Urinary bladder (tissue), 3 donors: ENCODE measurements at regions not wholly inside any gene's neighbourhood (a gene's known extent, or its start where the extent isn't known, plus 50 kb on each side); places are given as distances from the start of the nearest gene placed in this dataset.

Source experiments
- DNase-seq: peaks from one replicate; pipeline ENCODE4 v3.0.0-alpha.2; 2015; ENCODE audit errors: extremely low spot score
- H3K27ac ChIP-seq: one replicate; pipeline ENCODE4 v1.5.1; 2013; ENCODE audit warnings: low read depth, mild to moderate bottlenecking, moderate library complexity
- H3K36me3 ChIP-seq: one replicate; pipeline ENCODE4 v1.6.1; 2013; ENCODE audit warnings: mild to moderate bottlenecking, moderate library complexity; ENCODE audit not compliant: insufficient read depth
- H3K4me1 ChIP-seq: one replicate; pipeline ENCODE4 v1.6.1; 2013; ENCODE audit warnings: mild to moderate bottlenecking, moderate library complexity; ENCODE audit not compliant: insufficient read depth
- H3K4me3 ChIP-seq: one replicate; pipeline ENCODE4 v1.5.1; 2013; ENCODE audit warnings: low read depth, low read length
- WGBS: extraction: QIAGEN DNeasy Blood & Tissue Kit; methylation state at CpG from one replicate; pipeline ENCODE4 v1.1.7; 2013; 5-methylcytosine and 5-hydroxymethylcytosine counted together
- donor health status: healthy with polysubstance abuse.
- donor health status: healthy.

- H3K36me3 ChIP-seq = no peaks in the 10 kb centered on the region
- WGBS = 37% methylated on average over 7 of the region's 7 CpGs
- H3K27ac ChIP-seq = no peak overlapping the region
- no peak overlapping the region for H3K4me3 ChIP-seq
- peaks cover 1% of the 10 kb centered on the region for H3K4me1 ChIP-seq
- DNase-seq = no peak
Observed at GRCh38 chr4:153143527-153144348, 60.5 kb upstream of the TRIM2 start.

GRCh38 chr4:153146031-153146430 lies 58.2 kb upstream of the TRIM2 start:
- peaks cover 1% of the 10 kb centered on the region for H3K4me1 ChIP-seq
- WGBS = 81% methylated on average over 1 of the region's 1 CpG

GRCh38 chr4:153146961-153147360 lies 57.3 kb upstream of the TRIM2 start:
- 89% methylated on average over 4 of the region's 4 CpGs for WGBS
- H3K4me1 ChIP-seq = peaks cover 1% of the 10 kb centered on the region
- no peak overlapping the region for H3K4me3 ChIP-seq
- H3K27ac ChIP-seq = no peak overlapping the region
- H3K36me3 ChIP-seq = no peaks in the 10 kb centered on the region
- no peak for DNase-seq

More at GRCh38 chr4:153146031-153146430, 58.2 kb upstream of the TRIM2 start:
- Histone ChIP-seq H3K36me3 (no peaks in the 10 kb centered on the region), H3K4me3 (no peak overlapping the region), H3K27ac (no peak overlapping the region)
- no peak for DNase-seq

GRCh38 chr4:153148791-153149190 lies 55.5 kb upstream of the TRIM2 start:
- 40% methylated on average over 3 of the region's 3 CpGs for WGBS
- Histone ChIP-seq H3K4me1 (no peaks in the 10 kb centered on the region), H3K36me3 (no peaks in the 10 kb centered on the region), H3K27ac (no peak overlapping the region), H3K4me3 (no peak overlapping the region)
- no peak for DNase-seq

- H3K27ac ChIP-seq = no peak overlapping the region
- no peaks in the 10 kb centered on the region for H3K36me3 ChIP-seq
- no peak for DNase-seq
- 31% methylated on average over 31 of the region's 31 CpGs for WGBS
- no peaks in the 10 kb centered on the region for H3K4me1 ChIP-seq
- H3K4me3 ChIP-seq = no peak overlapping the region
Observed at GRCh38 chr4:153151535-153152455, 52.4 kb upstream of the TRIM2 start.

- Histone ChIP-seq H3K4me1 (no peaks in the 10 kb centered on the region), H3K36me3 (no peaks in the 10 kb centered on the region), H3K4me3 (peak overlapping the region; percentile 63), H3K27ac (no peak overlapping the region)
- WGBS = under 1% methylated on average over 44 of the region's 44 CpGs
- no peak for DNase-seq
Observed at GRCh38 chr4:153152501-153153338, 51.5 kb upstream of the TRIM2 start.

- DNase-seq = no peak
- Histone ChIP-seq H3K4me1 (no peaks in the 10 kb centered on the region), H3K4me3 (peak overlapping the region; percentile 63), H3K36me3 (no peaks in the 10 kb centered on the region), H3K27ac (no peak overlapping the region)
- under 1% methylated on average over 56 of the region's 56 CpGs for WGBS
Observed at GRCh38 chr4:153153339-153153871, 50.8 kb upstream of the TRIM2 start.

- peak overlapping the region; percentile 63 for H3K4me3 ChIP-seq
- WGBS = 43% methylated on average over 15 of the region's 15 CpGs
- DNase-seq = no peak
- no peaks in the 10 kb centered on the region for H3K36me3 ChIP-seq
- H3K27ac ChIP-seq = no peak overlapping the region
- H3K4me1 ChIP-seq = no peaks in the 10 kb centered on the region
Observed at GRCh38 chr4:153154007-153154975, 50.0 kb upstream of the TRIM2 start.
